Panc1 (cell line): ENCODE measurements at regions not wholly inside any gene's neighbourhood (a gene's known extent, or its start where the extent isn't known, plus 50 kb on each side); places are given as distances from the start of the nearest gene placed in this dataset.

Experiments used
- CTCF ChIP-seq: fragments of 450-650 bp; IDR thresholded peaks from 2 replicates; pipeline ENCODE4 v1.5.1; 2017; ENCODE audit warnings: mild to moderate bottlenecking
- POLR2AphosphoS5 ChIP-seq: IDR thresholded peaks from 2 replicates; pipeline ENCODE4 v1.6.1; 2012; ENCODE audit warnings: mild to moderate bottlenecking, low read depth, low read length, moderate library complexity
- REST ChIP-seq, 2 experiments: IDR thresholded peaks; 2 replicates each; pipeline ENCODE4 v1.6.1; 2011 to 2012; ENCODE audit warnings: low read depth in 2 of 2, control low read depth in 1 of 2, low read length in 1 of 2, mild to moderate bottlenecking in 1 of 2, moderate library complexity in 1 of 2; ENCODE audit not compliant: insufficient read depth in 1 of 2
- SIN3A ChIP-seq: IDR thresholded peaks from 2 replicates; pipeline ENCODE4 v1.6.1; 2012; ENCODE audit warnings: low read depth, mild to moderate bottlenecking, low read length, moderate library complexity, borderline replicate concordance; ENCODE audit not compliant: insufficient read depth
- TCF7L2 ChIP-seq: IDR thresholded peaks from 2 replicates; pipeline ENCODE4 v1.6.1; 2011; ENCODE audit warnings: mild to moderate bottlenecking, low read depth, low read length, inconsistent platforms

GRCh38 chr2:239772721-239773120, 252.4 kb downstream of the NDUFA10 start:
- TF ChIP-seq CTCF (no peak), POLR2AphosphoS5 (no peak), REST (IDR thresholded peaks at IDR 0.05; ENCODE audit: insufficient read depth in 1 of 2, low read depth in 2 of 2, low read length in 1 of 2) (no peak), SIN3A (no peak), TCF7L2 (no peak)
